HG03457 (cell line): ENCODE measurements at regions not wholly inside any gene's neighbourhood (a gene's known extent, or its start where the extent isn't known, plus 50 kb on each side); places are given as distances from the start of the nearest gene placed in this dataset.

Experiments
- ATAC-seq: cut with Tn5 transposase; IDR thresholded peaks from one replicate; pipeline ENCODE4 v1.9.1; 2021; ENCODE audit warnings: moderate number of reproducible peaks; ENCODE audit not compliant: unreplicated experiment

- no peak for ATAC-seq
Measured at GRCh38 chr12:39240587-39240986, 202.3 kb downstream of the KIF21A start.

- ATAC-seq: no peak
Measured at GRCh38 chr12:39239490-39240486, 203.1 kb downstream of the KIF21A start.

GRCh38 chr12:39237004-39237403 is 205.9 kb downstream of the KIF21A start:
- ATAC-seq: no peak

- no peak for ATAC-seq
Measured at GRCh38 chr12:39235990-39236767, 206.7 kb downstream of the KIF21A start.

DNA sequence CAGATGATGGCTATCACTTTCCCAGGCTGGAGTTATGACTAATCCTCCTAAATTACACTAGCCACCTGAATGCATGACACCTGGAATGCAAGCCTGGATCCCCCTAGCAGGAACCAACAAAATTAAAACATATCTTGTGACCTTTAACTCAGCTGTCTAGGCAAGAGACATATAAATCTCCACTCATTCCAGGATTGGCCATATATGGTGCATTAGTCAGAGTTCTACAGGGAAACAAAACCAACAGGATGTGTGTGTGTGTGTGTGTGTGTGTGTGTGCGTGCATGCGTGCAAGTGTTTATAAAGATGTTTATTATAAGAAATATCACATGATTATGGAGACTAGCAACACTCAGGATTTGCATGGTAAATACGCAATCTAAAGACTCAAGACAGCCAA is 212.8 kb downstream of the KIF21A start:
- ATAC-seq: no peak

- ATAC-seq: no peak
Measured at GRCh38 chr12:39227218-39227617, 215.7 kb downstream of the KIF21A start.

- no peak for ATAC-seq
Measured at GRCh38 chr12:39224971-39225370, 217.9 kb downstream of the KIF21A start.

GRCh38 chr12:39205969-39206368 is 237.0 kb downstream of the KIF21A start:
- ATAC-seq: no peak

- no peak for ATAC-seq
Measured at GRCh38 chr12:39199351-39199750, 243.6 kb downstream of the KIF21A start.

GRCh38 chr12:39188689-39189088 is 254.2 kb downstream of the KIF21A start:
- ATAC-seq: no peak

- ATAC-seq: no peak
Measured at GRCh38 chr12:39186744-39187143, 256.2 kb downstream of the KIF21A start.

- no peak for ATAC-seq
Measured at GRCh38 chr12:39178837-39179236, 264.1 kb downstream of the KIF21A start.

DNA sequence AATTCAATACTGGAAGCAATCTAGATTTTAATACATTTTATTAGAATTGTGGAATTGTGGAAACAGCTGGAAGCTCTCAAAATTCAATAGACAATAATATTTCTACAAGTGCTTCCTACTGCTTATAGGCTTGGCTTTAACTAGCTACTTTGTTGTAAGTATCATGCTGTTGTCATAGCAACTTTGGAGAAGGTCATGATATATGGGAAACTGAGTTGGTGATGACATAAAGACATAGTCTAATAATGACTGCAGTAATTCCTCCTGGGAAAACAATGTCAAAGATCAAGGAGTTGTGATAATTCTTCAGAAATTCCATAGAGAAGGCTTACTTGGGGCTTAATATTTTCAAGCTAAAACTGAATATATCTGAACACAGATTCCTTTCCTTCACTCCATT is 266.6 kb downstream of the KIF21A start:
- no peak for ATAC-seq

GRCh38 chr12:39173726-39174125 is 268.3 kb upstream of the CPNE8 start:
- no peak for ATAC-seq

DNA sequence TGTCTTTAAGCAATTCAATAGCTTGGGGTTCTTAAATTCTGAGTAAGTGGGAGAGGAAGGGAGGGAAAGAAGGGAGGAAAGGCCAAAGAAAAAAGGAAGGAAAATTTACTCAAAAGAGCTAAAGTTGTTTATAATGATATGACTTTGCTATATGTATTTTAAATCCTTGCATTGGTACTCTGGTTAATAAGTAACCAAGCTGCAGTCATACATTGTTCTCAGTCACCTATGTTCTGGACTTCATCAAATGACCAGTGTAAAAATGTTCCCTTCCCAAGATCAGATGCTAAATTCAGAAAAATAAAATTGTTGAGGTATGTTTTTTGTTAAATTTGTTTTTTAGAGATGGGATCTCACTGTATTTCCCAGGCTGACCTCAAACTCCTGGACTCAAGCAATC is 259.9 kb upstream of the CPNE8 start:
- no peak for ATAC-seq

DNA sequence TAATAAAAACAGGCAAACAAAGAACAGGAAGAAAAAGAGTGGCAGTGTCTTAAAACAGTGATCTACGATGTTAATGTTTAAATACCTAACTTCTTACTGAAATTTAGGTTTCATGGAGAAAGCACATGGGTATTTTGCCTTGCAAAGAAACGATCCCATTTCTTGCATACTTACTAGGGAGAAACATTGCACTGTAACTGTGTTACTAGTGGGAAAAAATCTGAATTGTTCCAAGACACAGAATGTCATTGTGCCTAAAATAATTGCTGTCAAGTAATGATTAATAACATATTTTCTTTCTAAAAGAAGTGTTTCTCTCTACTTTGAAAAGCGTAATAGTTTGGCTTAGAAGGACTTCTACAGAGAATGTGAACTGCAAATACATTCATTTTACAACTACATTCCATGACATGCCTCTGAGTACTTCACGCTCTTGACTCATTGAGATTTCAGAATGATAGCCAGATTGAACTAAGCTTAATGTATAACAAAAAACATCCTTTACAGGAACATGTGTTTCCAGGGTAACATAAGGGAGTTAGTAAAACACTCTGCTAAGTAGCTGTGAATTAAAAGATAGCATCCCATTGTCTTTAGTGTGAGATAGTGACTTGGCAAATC is 256.2 kb upstream of the CPNE8 start:
- ATAC-seq: no peak

DNA sequence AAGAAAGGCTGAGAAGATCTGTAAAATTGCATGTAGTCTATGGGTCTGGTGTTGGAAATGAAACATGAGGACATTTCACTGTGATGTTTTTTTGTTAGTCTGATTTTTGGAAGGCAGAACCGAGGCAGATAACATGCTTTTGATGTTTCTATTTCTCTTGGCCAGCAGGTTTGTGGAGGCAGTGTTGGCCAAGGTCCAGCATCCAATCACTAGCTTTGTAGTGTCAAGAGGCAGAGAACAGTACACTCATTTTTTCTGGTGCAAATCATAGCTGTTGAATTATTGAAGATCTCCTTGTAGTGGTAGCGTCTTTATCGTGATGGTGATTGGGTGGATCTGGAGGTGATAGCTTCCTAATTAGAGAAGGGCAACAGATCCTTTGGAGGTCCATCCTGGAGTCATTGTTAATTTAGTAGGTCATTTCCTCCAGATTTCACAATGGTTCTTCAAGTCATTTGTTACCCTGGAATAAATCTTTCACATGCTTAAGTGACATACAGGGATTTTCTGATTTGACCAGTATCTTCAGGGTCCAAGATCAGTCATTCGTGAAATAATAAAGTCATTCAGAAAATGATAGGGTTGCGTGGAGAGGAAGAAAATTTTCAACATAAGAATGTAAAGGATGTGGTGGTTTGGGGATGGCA is 252.4 kb upstream of the CPNE8 start:
- no peak for ATAC-seq

- no peak for ATAC-seq
Measured at GRCh38 chr12:39145175-39145999, 240.0 kb upstream of the CPNE8 start.

DNA sequence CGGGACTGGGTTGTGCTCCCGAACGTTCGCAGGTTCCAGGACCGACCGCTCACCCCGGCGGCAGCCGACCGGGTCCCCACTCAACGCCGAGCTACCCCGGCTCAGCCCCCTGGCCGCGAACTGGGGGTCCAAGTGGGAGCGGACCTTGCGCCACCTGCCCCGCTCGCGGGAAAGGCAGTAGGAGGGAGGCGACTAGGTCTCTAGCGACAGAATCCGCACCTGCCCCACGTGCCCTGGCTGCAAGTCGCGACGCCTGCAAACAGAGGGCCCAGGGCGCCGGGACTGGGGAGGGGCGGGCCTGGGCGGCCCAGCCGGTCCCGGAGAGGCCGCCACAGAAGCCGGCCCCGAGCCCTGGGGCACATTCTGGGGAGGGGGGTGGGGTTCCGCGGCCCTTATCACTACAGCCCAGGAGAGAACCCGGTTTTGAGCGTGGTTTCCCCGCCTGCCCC is 239.2 kb upstream of the CPNE8 start:
- no peak for ATAC-seq

DNA sequence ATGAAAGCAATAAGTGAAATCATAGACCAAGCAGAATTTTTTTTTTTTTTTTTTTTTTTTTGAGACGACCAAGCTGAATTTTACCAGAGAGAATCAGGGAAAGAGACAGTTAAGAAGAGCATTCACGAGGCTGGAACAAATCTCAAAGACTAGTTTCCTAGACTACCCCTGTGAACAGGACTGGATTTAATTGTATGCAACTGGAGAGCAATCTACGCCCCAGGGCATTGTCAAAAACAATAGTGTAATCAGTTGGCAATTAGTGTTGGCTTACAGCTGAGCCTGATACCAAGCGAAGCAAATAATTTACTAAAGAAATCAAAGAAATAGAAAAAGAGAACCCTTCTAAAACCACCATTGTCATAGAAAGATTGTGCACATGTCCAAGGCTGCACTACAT is 232.9 kb upstream of the CPNE8 start:
- no peak for ATAC-seq
